Karpas-422 (cell line): ENCODE measurements at regions not wholly inside any gene's neighbourhood (a gene's known extent, or its start where the extent isn't known, plus 50 kb on each side); places are given as distances from the start of the nearest gene placed in this dataset.

ENCODE experiments used
- DNase-seq: peaks from one replicate; pipeline ENCODE4 v3.0.0-alpha.2; 2015
- H2AFZ ChIP-seq: fragments of 200-600 bp; sonication (generic); 2 replicates; pipeline ENCODE4 v1.6.1; 2014; ENCODE audit warnings: antibody characterized with exemption, low read length, mixed read lengths
- H3K27ac ChIP-seq: fragments of 200-600 bp; sonication (generic); 2 replicates; pipeline ENCODE4 v1.5.1; 2014; ENCODE audit warnings: mild to moderate bottlenecking, low read length, moderate library complexity
- H3K27me3 ChIP-seq: fragments of 200-600 bp; sonication (generic); 2 replicates; pipeline ENCODE4 v1.6.1; 2014; ENCODE audit warnings: low read length, mixed read lengths
- H3K36me3 ChIP-seq: fragments of 200-600 bp; sonication (generic); 2 replicates; pipeline ENCODE4 v1.6.1; 2014; ENCODE audit warnings: low read length, mixed read lengths; ENCODE audit not compliant: insufficient read depth
- H3K4me1 ChIP-seq: fragments of 200-600 bp; sonication (generic); 2 replicates; pipeline ENCODE4 v1.6.1; 2014; ENCODE audit warnings: mild to moderate bottlenecking, low read length, mixed read lengths
- H3K4me2 ChIP-seq: fragments of 200-600 bp; sonication (generic); 2 replicates; pipeline ENCODE4 v1.6.1; 2014; ENCODE audit warnings: low read length, low read depth, mild to moderate bottlenecking; ENCODE audit not compliant: poor library complexity, severe bottlenecking
- H3K4me3 ChIP-seq: fragments of 200-600 bp; sonication (generic); 2 replicates; pipeline ENCODE4 v1.5.1; 2014; ENCODE audit warnings: mild to moderate bottlenecking, antibody characterized with exemption, low read length, mixed read lengths
- H3K79me2 ChIP-seq: fragments of 200-600 bp; sonication (generic); 2 replicates; pipeline ENCODE4 v1.6.1; 2014; ENCODE audit warnings: mild to moderate bottlenecking, low read length, mixed read lengths
- H3K9ac ChIP-seq: fragments of 200-600 bp; sonication (generic); 2 replicates; pipeline ENCODE4 v1.6.0; 2014; ENCODE audit warnings: low read length
- H3K9me2 ChIP-seq: fragments of 200-600 bp; sonication (generic), shearing (Covaris generic); replicated peaks from 2 replicates; pipeline ENCODE4 v1.6.0; 2014; ENCODE audit warnings: mild to moderate bottlenecking, low read length, moderate library complexity; ENCODE audit not compliant: insufficient read depth
- H3K9me3 ChIP-seq: fragments of 300-700, 200-600 bp; sonication (generic); 2 replicates; pipeline ENCODE4 v1.6.1; 2014; ENCODE audit warnings: low read length, mixed read lengths
- H4K20me1 ChIP-seq: fragments of 200-600 bp; sonication (generic); 2 replicates; pipeline ENCODE4 v1.6.1; 2014; ENCODE audit warnings: mild to moderate bottlenecking, antibody characterized with exemption, low read length, low read depth; ENCODE audit not compliant: insufficient read depth

DNA sequence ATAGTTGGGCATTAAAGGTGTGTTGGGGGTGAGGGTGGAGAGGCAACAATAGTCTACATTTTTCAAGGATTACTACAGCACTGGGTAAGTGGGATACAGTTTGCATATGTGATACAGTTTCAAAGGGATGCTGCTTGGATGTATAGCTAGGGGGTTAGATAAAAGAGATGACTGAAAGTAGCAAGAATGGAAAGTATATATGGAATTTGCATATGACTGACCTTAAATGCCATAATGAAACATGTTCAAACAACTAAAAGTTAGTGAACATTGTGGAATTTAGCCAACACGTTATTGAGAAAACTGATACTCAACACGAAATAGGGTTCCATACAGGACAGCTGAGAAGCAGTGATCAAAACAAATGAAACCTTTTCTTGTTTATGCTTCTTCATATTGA is 124.8 kb upstream of the CHRM3 start:
- Histone ChIP-seq H3K9ac (no peak overlapping the region), H3K79me2 (no peaks in the 10 kb centered on the region), H2AFZ (no peak overlapping the region)

DNA sequence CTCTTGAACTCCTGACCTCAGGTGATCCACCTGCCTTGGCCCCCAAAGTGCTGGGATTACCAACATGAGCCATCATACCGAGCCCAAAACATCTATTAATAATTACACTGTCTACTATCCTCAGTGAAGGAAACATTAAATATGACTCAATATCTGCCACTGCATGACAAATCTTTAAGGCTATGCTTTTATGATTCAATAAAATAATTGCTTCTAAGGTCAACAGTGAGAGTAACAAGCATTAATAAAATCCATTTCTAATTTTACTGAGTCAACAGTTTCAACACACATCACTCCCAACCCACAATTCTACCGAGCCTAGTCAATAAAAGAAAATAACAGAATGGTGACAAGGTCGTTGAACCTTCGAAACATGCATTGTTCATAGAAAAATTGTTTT is 125.5 kb upstream of the CHRM3 start:
- no peak for DNase-seq
- H3K4me1 ChIP-seq = no peaks in the 10 kb centered on the region
- no peaks in the 10 kb centered on the region for H3K9me2 ChIP-seq
- no peak overlapping the region for H3K9ac ChIP-seq
- no peaks in the 10 kb centered on the region for H3K36me3 ChIP-seq
- peaks cover 24% of the 10 kb centered on the region for H3K9me3 ChIP-seq
- no peak overlapping the region for H3K4me3 ChIP-seq
- H3K27me3 ChIP-seq = no peaks in the 10 kb centered on the region
- H2AFZ ChIP-seq = no peak overlapping the region
- no peak overlapping the region for H3K27ac ChIP-seq
- H4K20me1 ChIP-seq = no peaks in the 10 kb centered on the region
- H3K79me2 ChIP-seq = no peaks in the 10 kb centered on the region
- H3K4me2 ChIP-seq = no peak overlapping the region

More for the DNA sequence above, 124.8 kb upstream of the CHRM3 start:
- Histone ChIP-seq H3K4me3 (no peak overlapping the region), H3K9me3 (peaks cover 24% of the 10 kb centered on the region), H3K27ac (no peak overlapping the region), H3K27me3 (no peaks in the 10 kb centered on the region), H3K36me3 (no peaks in the 10 kb centered on the region), H3K4me1 (no peaks in the 10 kb centered on the region), H3K4me2 (no peak overlapping the region), H4K20me1 (no peaks in the 10 kb centered on the region), H3K9me2 (no peaks in the 10 kb centered on the region)
- no peak for DNase-seq

DNA sequence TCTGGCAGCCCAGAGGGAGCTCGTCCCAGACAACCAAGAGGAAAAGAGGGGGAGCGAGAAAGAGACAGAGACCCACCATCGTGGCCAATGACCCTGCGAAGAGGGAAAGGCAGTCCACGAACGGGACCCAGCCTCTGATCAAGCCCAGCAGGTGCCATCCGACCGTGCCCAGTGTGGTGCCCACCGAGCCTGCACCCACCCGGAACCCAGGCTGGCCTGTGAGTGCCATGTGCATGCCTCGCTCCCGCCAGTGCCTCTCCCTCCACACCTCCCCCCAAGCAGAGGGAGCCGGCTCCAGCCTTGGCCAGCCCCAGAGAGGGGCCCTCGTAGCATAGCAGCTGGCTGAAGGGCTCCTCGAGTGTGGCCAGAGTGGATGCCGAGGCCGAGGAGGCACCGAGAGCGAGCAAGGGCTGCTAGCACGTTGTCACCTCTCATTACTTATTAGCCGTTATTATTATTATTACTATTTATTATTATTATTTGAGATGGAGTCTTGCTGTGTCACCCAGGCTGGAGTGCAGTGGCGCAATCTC is 130.7 kb upstream of the CHRM3 start:
- H3K4me1 ChIP-seq = no peaks in the 10 kb centered on the region
- no peak overlapping the region for H3K9ac ChIP-seq
- no peaks in the 10 kb centered on the region for H4K20me1 ChIP-seq
- no peak overlapping the region for H3K4me3 ChIP-seq
- H3K4me2 ChIP-seq = no peak overlapping the region
- H3K36me3 ChIP-seq = no peaks in the 10 kb centered on the region
- DNase-seq = no peak
- H3K27me3 ChIP-seq = no peaks in the 10 kb centered on the region
- H3K27ac ChIP-seq = no peak overlapping the region
- no peak overlapping the region for H2AFZ ChIP-seq
- H3K9me2 ChIP-seq = no peaks in the 10 kb centered on the region; the same call in 1 of the 2 replicates
- H3K79me2 ChIP-seq = no peaks in the 10 kb centered on the region
- peaks cover 23% of the 10 kb centered on the region for H3K9me3 ChIP-seq

DNA sequence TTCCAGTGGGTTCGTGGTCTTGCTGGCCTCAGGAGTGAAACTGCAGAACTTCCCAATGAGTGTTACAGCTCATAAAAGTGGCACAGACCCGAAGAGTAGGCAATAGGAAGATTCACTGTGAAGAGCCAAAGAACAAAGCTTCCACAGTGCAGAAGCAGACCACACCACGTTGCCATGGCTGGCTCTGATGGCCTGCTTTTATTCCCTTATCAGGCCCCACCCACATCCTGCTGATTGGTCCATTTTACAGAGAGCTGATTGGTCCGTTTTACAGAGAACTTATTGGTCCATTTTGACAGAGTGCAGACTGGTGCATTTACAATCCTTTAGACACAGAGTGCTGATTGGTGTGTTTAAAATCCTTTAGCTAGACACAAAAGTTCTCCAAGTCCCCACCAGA is 131.4 kb upstream of the CHRM3 start:
- H3K4me1 ChIP-seq = no peaks in the 10 kb centered on the region
- DNase-seq = no peak
- H3K9me2 ChIP-seq = no peaks in the 10 kb centered on the region; the same call in 1 of the 2 replicates
- H3K9ac ChIP-seq = no peak overlapping the region
- no peak overlapping the region for H3K4me3 ChIP-seq
- no peaks in the 10 kb centered on the region for H3K36me3 ChIP-seq
- H2AFZ ChIP-seq = no peak overlapping the region
- no peaks in the 10 kb centered on the region for H4K20me1 ChIP-seq
- H3K4me2 ChIP-seq = no peak overlapping the region
- H3K79me2 ChIP-seq = no peaks in the 10 kb centered on the region
- no peaks in the 10 kb centered on the region for H3K27me3 ChIP-seq
- H3K9me3 ChIP-seq = peaks cover 20% of the 10 kb centered on the region
- H3K27ac ChIP-seq = no peak overlapping the region

DNA sequence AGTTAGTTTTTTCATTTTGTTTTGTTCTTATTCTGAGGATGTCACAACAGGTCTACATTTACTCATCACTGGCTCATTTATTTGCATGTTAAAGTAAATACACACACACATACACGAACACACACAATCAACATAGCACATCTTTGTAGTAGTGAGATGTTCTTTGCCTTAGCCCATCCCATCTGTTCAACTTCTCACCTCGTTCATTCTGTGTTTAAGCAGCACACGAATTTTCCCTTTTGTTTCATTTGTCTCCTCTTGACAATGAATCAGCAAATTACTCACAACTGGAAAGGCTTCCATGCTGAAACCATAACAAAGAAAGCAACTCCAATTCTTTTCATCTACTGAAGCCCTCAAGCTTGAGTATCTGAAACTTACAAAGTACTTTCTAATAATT is 133.3 kb upstream of the CHRM3 start:
- Histone ChIP-seq H3K27ac (no peak overlapping the region), H2AFZ (no peak overlapping the region), H3K79me2 (no peaks in the 10 kb centered on the region), H4K20me1 (no peaks in the 10 kb centered on the region), H3K9ac (no peak overlapping the region), H3K4me3 (no peak overlapping the region), H3K27me3 (no peaks in the 10 kb centered on the region), H3K36me3 (no peaks in the 10 kb centered on the region), H3K9me2 (no peaks in the 10 kb centered on the region; the same call in 1 of the 2 replicates), H3K9me3 (peaks cover 17% of the 10 kb centered on the region), H3K4me2 (no peak overlapping the region), H3K4me1 (no peaks in the 10 kb centered on the region)
- no peak for DNase-seq

DNA sequence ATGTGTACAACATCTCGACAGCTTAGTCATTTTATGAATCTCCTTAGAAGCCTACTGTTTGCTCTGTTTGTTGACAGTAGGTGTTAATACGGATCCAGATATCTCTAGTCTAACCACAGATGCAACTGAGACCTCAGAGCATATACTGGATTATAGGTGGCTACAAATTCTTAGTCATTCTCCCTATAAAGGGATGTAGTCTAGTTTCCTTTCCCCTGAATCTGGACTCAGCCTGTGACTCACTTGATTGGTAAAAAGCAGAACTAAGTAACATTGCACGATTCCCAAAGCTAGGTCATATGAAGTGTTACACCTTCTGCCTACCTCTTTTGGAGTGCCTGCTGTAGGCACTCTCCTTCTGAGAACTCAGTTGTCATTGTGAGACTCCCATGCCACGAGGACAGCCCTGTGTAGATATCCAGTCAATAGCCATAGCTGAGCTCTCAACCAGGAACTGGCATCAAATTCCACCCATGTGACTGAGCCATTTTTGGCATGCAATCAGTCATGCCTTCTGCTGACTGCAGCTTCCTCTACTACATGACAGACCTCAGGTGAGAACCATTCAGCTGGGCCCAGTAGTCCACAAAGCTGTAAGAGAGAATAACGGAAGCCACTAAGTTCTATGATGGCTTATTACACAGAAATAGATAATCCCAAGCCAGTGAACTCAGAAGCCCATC is 135.9 kb upstream of the CHRM3 start:
- Histone ChIP-seq H3K9me3 (peaks cover 12% of the 10 kb centered on the region), H3K27me3 (no peaks in the 10 kb centered on the region), H3K4me1 (no peaks in the 10 kb centered on the region), H3K9ac (no peak overlapping the region), H3K9me2 (no peaks in the 10 kb centered on the region; the same call in 1 of the 2 replicates), H3K79me2 (no peaks in the 10 kb centered on the region), H3K27ac (no peak overlapping the region), H2AFZ (no peak overlapping the region), H3K4me3 (no peak overlapping the region), H3K4me2 (no peak overlapping the region), H4K20me1 (no peaks in the 10 kb centered on the region), H3K36me3 (no peaks in the 10 kb centered on the region)
- no peak for DNase-seq

DNA sequence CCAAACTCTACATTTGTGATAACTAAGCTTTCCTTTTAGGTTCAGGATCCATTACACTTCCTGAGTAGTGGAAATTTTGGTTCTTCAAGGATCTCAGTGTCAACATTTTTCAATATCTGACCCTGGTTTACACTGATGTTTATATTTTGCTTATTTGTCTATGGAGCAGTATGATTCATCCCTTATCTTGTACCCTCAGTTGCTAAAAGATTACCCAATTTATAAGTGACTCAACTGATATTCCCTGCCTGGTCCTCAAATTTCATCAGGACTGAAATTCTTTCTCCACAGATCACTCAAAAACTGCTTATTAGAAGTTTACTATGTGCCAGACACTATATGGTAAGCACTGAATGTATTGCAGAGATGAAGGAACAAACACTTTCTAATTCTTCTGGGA is 139.1 kb upstream of the CHRM3 start:
- no peaks in the 10 kb centered on the region for H4K20me1 ChIP-seq
- no peak overlapping the region for H3K9ac ChIP-seq
- no peak overlapping the region for H3K4me3 ChIP-seq
- H3K27me3 ChIP-seq = no peaks in the 10 kb centered on the region
- H3K79me2 ChIP-seq = no peaks in the 10 kb centered on the region
- DNase-seq = no peak
- H3K27ac ChIP-seq = no peak overlapping the region
- no peaks in the 10 kb centered on the region for H3K4me1 ChIP-seq
- no peak overlapping the region for H2AFZ ChIP-seq
- no peaks in the 10 kb centered on the region for H3K36me3 ChIP-seq
- H3K9me3 ChIP-seq = peaks cover 7% of the 10 kb centered on the region
- H3K9me2 ChIP-seq = no peaks in the 10 kb centered on the region; the same call in 1 of the 2 replicates
- H3K4me2 ChIP-seq = no peak overlapping the region

DNA sequence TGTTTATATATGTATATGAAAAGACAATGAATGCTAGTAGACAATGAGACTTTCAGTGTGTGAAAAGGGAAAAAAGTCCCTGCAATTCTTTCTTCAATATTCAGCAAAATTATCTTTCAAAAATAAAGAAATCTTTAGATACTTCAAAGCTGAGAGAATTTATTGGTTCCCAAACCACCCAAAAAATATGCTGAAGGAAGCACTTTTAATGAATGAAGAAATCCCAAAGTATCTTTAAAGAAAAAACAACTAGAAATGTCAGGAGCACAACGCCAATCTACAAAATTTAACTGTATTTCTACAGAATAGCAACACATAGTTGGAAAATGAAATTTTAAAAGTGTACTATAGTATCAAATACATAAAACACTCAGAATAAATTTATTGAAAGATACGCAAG is 142.3 kb upstream of the CHRM3 start:
- Histone ChIP-seq H3K4me1 (no peaks in the 10 kb centered on the region), H3K9me2 (no peaks in the 10 kb centered on the region), H3K79me2 (no peaks in the 10 kb centered on the region), H3K9me3 (peaks cover 22% of the 10 kb centered on the region), H3K36me3 (no peaks in the 10 kb centered on the region), H3K9ac (no peak overlapping the region), H2AFZ (no peak overlapping the region), H3K27ac (no peak overlapping the region), H4K20me1 (no peaks in the 10 kb centered on the region), H3K4me3 (no peak overlapping the region), H3K4me2 (no peak overlapping the region), H3K27me3 (no peaks in the 10 kb centered on the region)
- no peak for DNase-seq
